Sigmoid colon (tissue), 4 donors: ENCODE measurements at regions not wholly inside any gene's neighbourhood (a gene's known extent, or its start where the extent isn't known, plus 50 kb on each side); places are given as distances from the start of the nearest gene placed in this dataset.

ENCODE experiments used
- EP300 ChIP-seq, 4 donors: sonication (generic); formaldehyde crosslinking; IDR thresholded peaks; one replicate each; pipeline ENCODE4 v1.6.1; 2017; ENCODE audit warnings: antibody characterized with exemption in 4 of 4
- POLR2A ChIP-seq, 2 donors: fragments of 450-650 bp; IDR thresholded peaks; one replicate each; pipeline ENCODE4 v1.6.1; 2016; ENCODE audit warnings: antibody characterized with exemption in 2 of 2, mild to moderate bottlenecking in 2 of 2, moderate library complexity in 2 of 2
- POLR2AphosphoS5 ChIP-seq, 4 donors: sonication (generic); formaldehyde crosslinking; IDR thresholded peaks; one replicate each; pipeline ENCODE4 v1.6.1; 2017; ENCODE audit warnings: antibody characterized with exemption in 4 of 4
- TF ChIP-seq, protein P1 (sequence below), 4 experiments: fragments of 450-650 bp in 3 of 4; fragments of 200-600 bp in 1 of 4; IDR thresholded peaks; one replicate each; pipeline ENCODE4 v1.5.1; 2016 to 2019; ENCODE audit warnings: antibody characterized with exemption in 4 of 4, mild to moderate bottlenecking in 3 of 4, moderate library complexity in 2 of 4

DNA sequence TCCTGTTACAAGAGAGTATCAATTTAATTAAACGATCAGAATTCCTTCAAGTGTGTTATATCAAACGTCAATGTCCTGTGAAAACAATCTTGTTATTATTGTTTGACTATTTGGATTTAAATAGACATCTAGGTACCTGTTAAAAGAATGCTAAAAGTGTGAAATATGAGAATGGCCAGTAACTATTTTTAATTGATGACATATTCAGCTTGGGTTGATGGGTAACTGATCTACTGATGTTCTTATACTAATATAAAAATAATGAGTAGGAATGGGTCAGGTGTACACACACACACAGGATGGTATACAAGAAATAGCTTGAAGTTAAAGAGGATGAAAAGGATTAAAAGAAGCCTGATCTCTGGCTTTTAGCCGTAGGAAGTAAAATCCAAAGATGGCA is 146.0 kb downstream of the SLC38A4 start:
- TF ChIP-seq, protein P1, sequence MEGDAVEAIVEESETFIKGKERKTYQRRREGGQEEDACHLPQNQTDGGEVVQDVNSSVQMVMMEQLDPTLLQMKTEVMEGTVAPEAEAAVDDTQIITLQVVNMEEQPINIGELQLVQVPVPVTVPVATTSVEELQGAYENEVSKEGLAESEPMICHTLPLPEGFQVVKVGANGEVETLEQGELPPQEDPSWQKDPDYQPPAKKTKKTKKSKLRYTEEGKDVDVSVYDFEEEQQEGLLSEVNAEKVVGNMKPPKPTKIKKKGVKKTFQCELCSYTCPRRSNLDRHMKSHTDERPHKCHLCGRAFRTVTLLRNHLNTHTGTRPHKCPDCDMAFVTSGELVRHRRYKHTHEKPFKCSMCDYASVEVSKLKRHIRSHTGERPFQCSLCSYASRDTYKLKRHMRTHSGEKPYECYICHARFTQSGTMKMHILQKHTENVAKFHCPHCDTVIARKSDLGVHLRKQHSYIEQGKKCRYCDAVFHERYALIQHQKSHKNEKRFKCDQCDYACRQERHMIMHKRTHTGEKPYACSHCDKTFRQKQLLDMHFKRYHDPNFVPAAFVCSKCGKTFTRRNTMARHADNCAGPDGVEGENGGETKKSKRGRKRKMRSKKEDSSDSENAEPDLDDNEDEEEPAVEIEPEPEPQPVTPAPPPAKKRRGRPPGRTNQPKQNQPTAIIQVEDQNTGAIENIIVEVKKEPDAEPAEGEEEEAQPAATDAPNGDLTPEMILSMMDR (IDR thresholded peaks at IDR 0.05): no peak
- TF ChIP-seq POLR2AphosphoS5 (IDR thresholded peaks at IDR 0.05): no peak
- TF ChIP-seq POLR2A (IDR thresholded peaks at IDR 0.05): no peak
- no peak for TF ChIP-seq EP300 (IDR thresholded peaks at IDR 0.05)
